Ammon's horn (tissue), 1 donor: ENCODE measurements at regions not wholly inside any gene's neighbourhood (a gene's known extent, or its start where the extent isn't known, plus 50 kb on each side); places are given as distances from the start of the nearest gene placed in this dataset.
"Not testable (repeated sequence)": the region's sequence is repeated elsewhere in the genome, so short reads cannot be mapped to it uniquely, and the experiment has no call there.

Source experiments
- DNase-seq: peaks from one replicate; pipeline ENCODE4 v3.0.0-alpha.2; 2016; ENCODE audit warnings: low spot score

- DNase-seq, result no peak
Measured at GRCh38 chr18:56488739-56489138, 149.7 kb downstream of the TXNL1 start.

- no peak for DNase-seq
Measured at GRCh38 chr18:56487801-56488200, 150.6 kb downstream of the TXNL1 start.

GRCh38 chr18:56483386-56483785 lies 155.0 kb downstream of the TXNL1 start:
- no peak for DNase-seq

GRCh38 chr18:56482813-56483212 lies 155.6 kb downstream of the TXNL1 start:
- not testable (repeated sequence) for DNase-seq

GRCh38 chr18:56481751-56482150 lies 156.6 kb downstream of the TXNL1 start:
- no peak for DNase-seq

- no peak for DNase-seq
Measured at GRCh38 chr18:56479841-56480240, 158.6 kb downstream of the TXNL1 start.

GRCh38 chr18:56475250-56475649 lies 163.1 kb downstream of the TXNL1 start:
- no peak for DNase-seq

- no peak for DNase-seq
Measured at GRCh38 chr18:56473400-56474024, 164.9 kb downstream of the TXNL1 start.

GRCh38 chr18:56470406-56471351 lies 167.7 kb downstream of the TXNL1 start:
- DNase-seq, result no peak

- no peak for DNase-seq
Measured at GRCh38 chr18:56469582-56469981, 168.8 kb downstream of the TXNL1 start.

- peak; percentile 16 for DNase-seq
Measured at GRCh38 chr18:56468396-56468795, 170.0 kb downstream of the TXNL1 start.

GRCh38 chr18:56462276-56462675 lies 176.1 kb downstream of the TXNL1 start:
- DNase-seq, result no peak

- DNase-seq, result no peak
Measured at GRCh38 chr18:56461151-56461550, 177.2 kb downstream of the TXNL1 start.

- DNase-seq, result no peak
Measured at GRCh38 chr18:56460581-56460980, 177.8 kb downstream of the TXNL1 start.

- no peak for DNase-seq
Measured at GRCh38 chr18:56458770-56459712, 179.4 kb downstream of the TXNL1 start.

GRCh38 chr18:56455874-56456273 lies 182.5 kb downstream of the TXNL1 start:
- no peak for DNase-seq

- no peak for DNase-seq
Measured at GRCh38 chr18:56455141-56455540, 183.3 kb downstream of the TXNL1 start.

- no peak for DNase-seq
Measured at GRCh38 chr18:56453631-56454030, 184.8 kb downstream of the TXNL1 start.

GRCh38 chr18:56451188-56451587 lies 187.2 kb downstream of the TXNL1 start:
- no peak for DNase-seq

- DNase-seq, result no peak
Measured at GRCh38 chr18:56448751-56449150, 189.6 kb downstream of the TXNL1 start.

GRCh38 chr18:56445422-56445821 lies 193.0 kb downstream of the TXNL1 start:
- no peak for DNase-seq

GRCh38 chr18:56444201-56444600 lies 194.2 kb downstream of the TXNL1 start:
- DNase-seq, result no peak
